ENCODE measurements at regions not wholly inside any gene's neighbourhood (a gene's known extent, or its start where the extent isn't known, plus 50 kb on each side); places are given as distances from the start of the nearest gene placed in this dataset.

DNA sequence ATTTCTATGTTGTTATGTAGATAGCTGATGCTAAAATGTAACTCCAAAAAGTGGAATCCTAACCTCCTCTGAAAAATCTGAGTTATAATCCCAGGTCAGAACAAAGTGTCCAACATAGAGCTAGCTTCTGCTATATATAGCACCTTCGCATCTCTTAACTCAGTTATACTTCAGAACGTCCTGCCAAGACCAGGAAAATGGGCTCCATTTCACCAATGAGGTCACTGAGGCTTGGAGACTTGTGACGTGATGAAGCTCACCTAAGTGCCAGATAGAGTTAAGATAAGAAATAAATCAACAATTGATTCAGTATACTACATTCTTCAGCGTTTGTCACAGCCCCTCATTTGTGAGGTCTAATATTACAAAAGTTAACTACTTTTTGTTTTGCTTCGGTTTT is 88.8 kb downstream of the KCTD12 start:
- H4K5ac ChIP-seq (ENCODE audit: insufficient read length, low read depth, low read length) = no peak overlapping the region
- no peak overlapping the region for H2BK120ac ChIP-seq (replicated peaks; ENCODE audit: low read depth, low read length)
- H3K79me2 ChIP-seq (ENCODE audit: control insufficient read depth in 1 of 2, insufficient read depth in 2 of 2, low read length in 2 of 2) = no peaks in the 10 kb centered on the region
- H3K4me2 ChIP-seq (ENCODE audit: insufficient read depth in 1 of 2, low read depth in 2 of 2, low read length in 2 of 2) = no peak overlapping the region
- H3K23ac ChIP-seq (ENCODE audit: insufficient read length) = no peak overlapping the region
- ChIA-PET POLR2A (ENCODE audit: partially characterized antibody) (no interaction called here), CTCF (ENCODE audit: partially characterized antibody) (interaction anchor here (1.4 kb wide), 1 partner anchor 75 kb away, joined by 4 read pairs; no protein-coding TSS in a partner anchor)
- H2AFZ ChIP-seq (ENCODE audit: low read length) = no peak overlapping the region
- 89% methylated on average over 5 of the region's 5 CpGs; no CpG with 5 or more reads in 1 of the 2 experiments for WGBS, 2 experiments (ENCODE audit: extremely low coverage in 1 of 2, insufficient coverage in 1 of 2, insufficient read length in 1 of 2, insufficient replicate concordance in 2 of 2, low coverage in 1 of 2, low lambda C conversion rate in 2 of 2, missing lambda C conversion rate in 1 of 2)
- H3K9me3 ChIP-seq (ENCODE audit: insufficient read depth in 2 of 2, low read depth in 1 of 2, low read length in 1 of 2) = no peaks in the 10 kb centered on the region
- no peak overlapping the region for H2BK5ac ChIP-seq (ENCODE audit: low read depth, low read length)
- H3K27me3 ChIP-seq (replicated peaks in 1 of 4; ENCODE audit: control insufficient read depth in 3 of 4, extremely low read depth in 1 of 4, insufficient read depth in 3 of 4, low read length in 3 of 4) = no peaks in the 10 kb centered on the region
- H4K8ac ChIP-seq (ENCODE audit: extremely low read depth, insufficient read depth, low read length) = no peak overlapping the region
- FAIRE-seq = no peak
- no peak overlapping the region for H3K9ac ChIP-seq (replicated peaks in 1 of 4; ENCODE audit: extremely low read depth in 1 of 4, low read depth in 3 of 4, low read length in 3 of 4)
- H4K20me1 ChIP-seq (replicated peaks in 1 of 2; ENCODE audit: control insufficient read depth in 1 of 2, insufficient read depth in 2 of 2, low read length in 2 of 2) = no peaks in the 10 kb centered on the region
- H2AK5ac ChIP-seq (ENCODE audit: low read depth, low read length) = no peak overlapping the region
- no peak overlapping the region for H3K4ac ChIP-seq (replicated peaks; ENCODE audit: insufficient read length, low read depth, low read length)
- no peak overlapping the region for H2BK20ac ChIP-seq (ENCODE audit: low read length)
- no peak overlapping the region for H3K14ac ChIP-seq (ENCODE audit: insufficient read length)
- no peaks in the 10 kb centered on the region for H3K36me3 ChIP-seq (ENCODE audit: control insufficient read depth in 2 of 4, insufficient read depth in 4 of 4, low read length in 3 of 4)
- H3K56ac ChIP-seq (replicated peaks; ENCODE audit: insufficient read length, low read depth, low read length) = no peak overlapping the region
- no peak overlapping the region for H3K18ac ChIP-seq (ENCODE audit: extremely low read depth, low read length)
- H3K4me1 ChIP-seq (replicated peaks in 1 of 4; ENCODE audit: control insufficient read depth in 3 of 4, insufficient read depth in 4 of 4, low read length in 3 of 4) = peaks cover 0 to 3% (median 0%) of the 10 kb centered on the region in 4 experiments; a peak in 1 of 7 replicates
- no peak overlapping the region for H3K27ac ChIP-seq (ENCODE audit: low read depth, low read length)
- H2BK12ac ChIP-seq (ENCODE audit: low read depth, low read length) = no peak overlapping the region
- H2BK15ac ChIP-seq (ENCODE audit: low read length) = no peak overlapping the region
- no peak for DNase-seq (ENCODE audit: low read depth in 1 of 2, low spot score in 2 of 2)
- H3K4me3 ChIP-seq (ENCODE audit: extremely low read depth in 1 of 4, insufficient read depth in 2 of 4, low read depth in 3 of 4, low read length in 4 of 4) = no peak overlapping the region
- no peaks in the 10 kb centered on the region for H3K79me1 ChIP-seq (ENCODE audit: low read depth, low read length)
- H4K91ac ChIP-seq (replicated peaks; ENCODE audit: insufficient read length, low read length) = no peak overlapping the region
- no peaks in the 10 kb centered on the region for H3K23me2 ChIP-seq (ENCODE audit: low read depth, low read length)
- TF ChIP-seq, protein P1, sequence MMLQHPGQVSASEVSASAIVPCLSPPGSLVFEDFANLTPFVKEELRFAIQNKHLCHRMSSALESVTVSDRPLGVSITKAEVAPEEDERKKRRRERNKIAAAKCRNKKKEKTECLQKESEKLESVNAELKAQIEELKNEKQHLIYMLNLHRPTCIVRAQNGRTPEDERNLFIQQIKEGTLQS (IDR thresholded peaks at IDR 0.05; ENCODE audit: insufficient read depth, low read depth, low read length) = no peak
- TF ChIP-seq FOSL1 (IDR thresholded peaks at IDR 0.05; ENCODE audit: insufficient read depth, low read depth, low read length) (no peak), CTBP2 (IDR thresholded peaks at IDR 0.05; ENCODE audit: borderline replicate concordance, insufficient read depth, insufficient read length, low read length) (no peak), SUZ12 (IDR thresholded peaks at IDR 0.05; ENCODE audit: low read length) (no peak), TCF12 (IDR thresholded peaks at IDR 0.05; ENCODE audit: low read depth, low read length) (no peak), ZNF274 (IDR thresholded peaks at IDR 0.05; ENCODE audit: borderline replicate concordance, extremely low read depth, low read length) (no peak), SIN3A (conservative IDR thresholded peaks at IDR 0.05 in 1 of 2, IDR thresholded peaks at IDR 0.05 in 1 of 2; ENCODE audit: low read depth in 1 of 2, low read length in 2 of 2) (no peak), RAD21 (IDR thresholded peaks at IDR 0.05 in 1 of 2, conservative IDR thresholded peaks at IDR 0.05 in 1 of 2; ENCODE audit: low read depth in 2 of 2, low read length in 2 of 2) (no peak), CBX8 (IDR thresholded peaks at IDR 0.05; ENCODE audit: borderline replicate concordance, low read depth, low read length) (no peak), YY1 (IDR thresholded peaks at IDR 0.05; ENCODE audit: low read depth, low read length) (no peak), CHD2 (IDR thresholded peaks at IDR 0.05; ENCODE audit: low read length) (no peak), ATF2 (IDR thresholded peaks at IDR 0.05; ENCODE audit: low read length) (no peak)

Measured in H1 (cell line).